ENCODE measurements at regions not wholly inside any gene's neighbourhood (a gene's known extent, or its start where the extent isn't known, plus 50 kb on each side); places are given as distances from the start of the nearest gene placed in this dataset.
"Not testable (repeated sequence)": the region's sequence is repeated elsewhere in the genome, so short reads cannot be mapped to it uniquely, and the experiment has no call there.

DNA sequence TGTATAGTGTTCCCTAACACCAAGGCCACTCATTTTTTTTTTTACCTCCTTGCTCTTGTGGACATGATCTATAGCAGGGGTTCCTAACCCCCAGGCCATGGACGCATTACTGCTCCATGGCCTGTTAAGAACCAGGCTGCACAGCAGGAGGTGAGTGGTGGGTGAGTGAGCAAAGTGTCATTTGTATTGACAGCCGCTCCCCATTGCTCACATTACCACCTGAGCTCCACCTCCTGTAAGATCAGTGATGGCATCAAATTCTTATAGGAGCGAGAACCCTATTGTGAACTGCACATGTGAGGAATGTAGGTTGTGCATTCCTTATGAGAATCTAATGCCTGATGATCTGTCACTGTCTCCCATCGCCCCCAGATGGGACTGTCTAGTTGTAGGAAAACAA is 342.0 kb downstream of the SOX9 start:
- H3K36me3 ChIP-seq: no peaks in the 10 kb centered on the region
- H3K9me3 ChIP-seq: no peaks in the 10 kb centered on the region
- H3K27me3 ChIP-seq: no peaks in the 10 kb centered on the region
- DNase-seq: no peak
- H3K4me3 ChIP-seq (ENCODE audit: low read depth, low read length): no peak overlapping the region
- H3K4me1 ChIP-seq: peaks cover 7% of the 10 kb centered on the region
- TF ChIP-seq, protein P1, sequence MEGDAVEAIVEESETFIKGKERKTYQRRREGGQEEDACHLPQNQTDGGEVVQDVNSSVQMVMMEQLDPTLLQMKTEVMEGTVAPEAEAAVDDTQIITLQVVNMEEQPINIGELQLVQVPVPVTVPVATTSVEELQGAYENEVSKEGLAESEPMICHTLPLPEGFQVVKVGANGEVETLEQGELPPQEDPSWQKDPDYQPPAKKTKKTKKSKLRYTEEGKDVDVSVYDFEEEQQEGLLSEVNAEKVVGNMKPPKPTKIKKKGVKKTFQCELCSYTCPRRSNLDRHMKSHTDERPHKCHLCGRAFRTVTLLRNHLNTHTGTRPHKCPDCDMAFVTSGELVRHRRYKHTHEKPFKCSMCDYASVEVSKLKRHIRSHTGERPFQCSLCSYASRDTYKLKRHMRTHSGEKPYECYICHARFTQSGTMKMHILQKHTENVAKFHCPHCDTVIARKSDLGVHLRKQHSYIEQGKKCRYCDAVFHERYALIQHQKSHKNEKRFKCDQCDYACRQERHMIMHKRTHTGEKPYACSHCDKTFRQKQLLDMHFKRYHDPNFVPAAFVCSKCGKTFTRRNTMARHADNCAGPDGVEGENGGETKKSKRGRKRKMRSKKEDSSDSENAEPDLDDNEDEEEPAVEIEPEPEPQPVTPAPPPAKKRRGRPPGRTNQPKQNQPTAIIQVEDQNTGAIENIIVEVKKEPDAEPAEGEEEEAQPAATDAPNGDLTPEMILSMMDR (IDR thresholded peaks at IDR 0.05; ENCODE audit: low read depth, low read length): no peak

DNA sequence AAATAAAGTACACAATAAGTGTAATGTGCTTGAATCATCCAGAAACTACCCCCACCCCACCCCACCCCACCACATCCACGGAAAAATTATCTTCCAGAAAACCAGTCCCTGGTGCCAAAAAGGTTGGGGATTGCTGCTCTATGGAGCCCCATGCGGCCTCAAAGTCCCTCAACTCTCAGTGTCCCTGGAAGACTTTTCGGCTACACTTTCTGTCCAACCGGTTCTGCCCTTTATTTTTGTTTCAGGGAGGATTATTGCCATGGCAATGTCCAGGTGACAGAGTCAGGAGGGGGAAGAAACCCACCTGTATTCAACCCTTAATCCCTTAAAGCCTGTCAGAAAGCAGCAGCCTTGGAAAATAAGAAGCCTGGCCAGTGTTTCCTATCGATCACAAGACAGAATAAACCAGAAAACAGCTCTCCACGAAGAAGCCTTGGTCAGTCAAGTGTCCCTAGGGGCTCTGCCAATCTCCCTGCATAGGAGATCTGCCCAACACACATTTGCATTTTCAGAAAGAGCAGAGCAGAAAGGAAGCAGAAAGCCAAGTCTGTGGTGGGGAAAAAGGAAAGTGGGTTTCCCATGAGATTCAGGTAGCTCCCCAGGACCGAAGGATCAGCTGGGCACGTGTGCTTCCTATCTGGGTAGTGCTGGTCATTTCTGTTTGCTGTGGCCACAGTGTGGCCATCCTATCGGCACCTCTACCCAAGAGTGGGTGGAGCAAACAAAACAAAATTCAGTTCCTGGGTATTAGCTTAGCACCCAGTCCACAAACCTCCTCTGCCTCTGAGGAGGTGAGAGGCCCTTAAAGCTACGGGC is 342.7 kb downstream of the SOX9 start:
- Histone ChIP-seq H3K27me3 (no peaks in the 10 kb centered on the region), H3K9me3 (no peaks in the 10 kb centered on the region), H3K36me3 (no peaks in the 10 kb centered on the region), H3K4me3 (ENCODE audit: low read depth, low read length) (no peak overlapping the region), H3K4me1 (peaks cover 7% of the 10 kb centered on the region)
- DNase-seq: no peak
- TF ChIP-seq, protein P1 (IDR thresholded peaks at IDR 0.05; ENCODE audit: low read depth, low read length): no peak

DNA sequence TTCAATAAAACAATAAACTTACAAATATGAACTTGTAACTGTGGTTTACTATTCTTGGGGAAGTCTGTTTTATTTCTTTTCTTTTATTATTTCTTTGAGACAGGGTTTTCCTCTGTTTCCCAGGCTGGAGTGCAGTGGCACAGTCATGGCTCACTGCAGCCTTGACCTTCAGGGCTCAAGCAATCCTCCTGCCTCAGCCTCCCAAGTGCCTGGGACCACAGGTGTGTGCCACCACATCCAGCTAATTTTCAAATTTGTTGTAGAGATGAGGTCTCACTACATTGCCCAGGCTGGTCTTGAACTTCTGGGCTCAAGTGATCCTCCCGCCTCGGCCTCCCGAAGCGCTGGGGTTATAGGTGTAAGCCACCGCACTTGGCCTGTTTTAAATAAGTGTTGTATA is 343.4 kb downstream of the SOX9 start:
- not testable (repeated sequence) for H3K36me3 ChIP-seq; H3K27me3 ChIP-seq; H3K4me1 ChIP-seq; H3K9me3 ChIP-seq; DNase-seq; H3K4me3 ChIP-seq (ENCODE audit: low read depth, low read length)

DNA sequence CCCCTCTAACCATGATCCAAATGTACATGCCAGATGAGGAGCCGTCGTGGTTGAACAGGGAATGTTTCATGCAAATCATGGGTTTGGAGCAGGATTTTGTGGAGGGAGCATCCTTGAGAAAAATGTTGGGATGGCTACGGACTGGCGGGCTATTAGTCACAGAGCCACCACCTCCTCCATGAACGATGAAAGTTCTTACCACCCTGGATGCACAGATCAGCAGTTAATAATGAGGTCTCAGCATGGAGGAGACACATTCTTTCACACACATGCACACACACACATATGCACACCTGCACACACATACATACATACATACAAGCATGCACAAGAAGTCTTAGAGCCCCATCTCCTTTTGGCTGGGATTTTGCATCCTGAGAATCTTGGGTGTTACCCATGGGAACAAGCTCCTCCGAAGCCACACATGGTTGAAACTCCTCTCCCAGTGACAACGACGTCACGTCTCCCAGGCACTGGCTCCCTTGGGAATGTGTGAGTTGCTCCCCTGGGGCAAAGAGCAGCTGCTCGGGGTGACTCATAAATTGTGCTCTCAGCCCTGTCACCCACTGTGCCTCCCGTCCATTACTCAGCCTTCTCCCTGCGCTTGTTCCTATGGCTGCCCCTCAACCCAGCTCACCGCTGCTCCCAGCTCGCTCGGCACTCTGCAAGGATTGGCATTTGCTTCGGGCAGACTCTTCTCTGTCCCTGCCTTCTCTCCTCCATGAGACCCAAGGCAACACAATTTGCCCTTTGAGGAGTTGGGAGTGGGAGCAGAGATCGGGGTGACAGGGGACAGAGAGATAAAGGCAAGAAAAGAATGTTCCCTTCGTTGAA is 344.6 kb downstream of the SOX9 start:
- TF ChIP-seq, protein P1 (IDR thresholded peaks at IDR 0.05; ENCODE audit: low read depth, low read length): no peak
- no peaks in the 10 kb centered on the region for H3K9me3 ChIP-seq
- H3K4me3 ChIP-seq (ENCODE audit: low read depth, low read length): peak overlapping the region; percentile 9; the same call in 1 of the 2 replicates
- H3K4me1 ChIP-seq: peaks cover 8% of the 10 kb centered on the region
- H3K27me3 ChIP-seq: no peaks in the 10 kb centered on the region
- no peaks in the 10 kb centered on the region for H3K36me3 ChIP-seq
- peak; percentile 62 for DNase-seq

DNA sequence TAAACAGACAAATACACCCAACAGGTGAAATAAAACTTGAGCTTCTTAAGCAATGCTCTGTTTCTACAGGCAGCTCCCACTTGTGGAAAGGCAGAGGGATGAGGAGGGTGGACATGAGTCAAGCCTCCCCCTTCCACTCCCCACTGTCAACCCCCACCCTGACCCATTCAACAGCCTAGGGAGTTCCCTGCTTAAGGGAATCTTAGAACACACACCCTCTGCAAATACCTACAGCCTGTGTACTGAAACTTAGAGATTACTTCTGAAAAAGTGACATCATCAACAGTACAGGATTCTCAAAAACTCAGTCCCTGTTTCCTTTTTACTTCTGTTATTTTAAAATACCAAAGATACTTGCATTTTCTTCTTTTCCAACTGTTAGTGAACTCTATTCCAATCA is 345.4 kb downstream of the SOX9 start:
- no peaks in the 10 kb centered on the region for H3K9me3 ChIP-seq

DNA sequence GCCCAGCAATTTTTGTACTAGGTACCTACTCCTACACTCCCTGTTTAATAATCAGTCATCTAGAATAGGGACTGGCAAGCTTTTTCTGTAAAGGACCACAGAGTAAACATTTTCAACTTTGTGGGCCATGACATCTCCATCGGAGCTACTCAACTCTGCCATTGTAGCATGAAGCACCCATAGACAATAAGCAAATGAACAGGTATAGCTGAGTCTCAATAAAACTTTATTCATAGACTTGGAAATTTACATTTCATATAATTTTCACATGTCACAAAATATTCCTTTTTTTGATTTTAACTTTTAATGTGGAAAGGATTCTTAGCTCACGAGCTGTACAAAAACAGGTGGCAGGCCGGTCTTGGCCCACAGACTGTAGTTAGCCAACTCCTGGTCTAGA is 345.8 kb downstream of the SOX9 start:
- DNase-seq: no peak
- Histone ChIP-seq H3K27me3 (no peaks in the 10 kb centered on the region), H3K36me3 (no peaks in the 10 kb centered on the region), H3K4me3 (ENCODE audit: low read depth, low read length) (no peak overlapping the region), H3K9me3 (no peaks in the 10 kb centered on the region), H3K4me1 (peaks cover 9% of the 10 kb centered on the region)
- TF ChIP-seq, protein P1 (IDR thresholded peaks at IDR 0.05; ENCODE audit: low read depth, low read length): no peak

More for the DNA sequence above, 345.4 kb downstream of the SOX9 start:
- no peak for DNase-seq
- H3K27me3 ChIP-seq: no peaks in the 10 kb centered on the region
- H3K4me1 ChIP-seq: peaks cover 9% of the 10 kb centered on the region
- no peaks in the 10 kb centered on the region for H3K36me3 ChIP-seq
- TF ChIP-seq, protein P1 (IDR thresholded peaks at IDR 0.05; ENCODE audit: low read depth, low read length): no peak
- no peak overlapping the region for H3K4me3 ChIP-seq (ENCODE audit: low read depth, low read length)

Measured in BE2C (cell line).